Cardiac muscle cell (in vitro differentiated cells and primary cell): ENCODE measurements at regions not wholly inside any gene's neighbourhood (a gene's known extent, or its start where the extent isn't known, plus 50 kb on each side); places are given as distances from the start of the nearest gene placed in this dataset.

Experiments used
- DNase-seq, 2 donors: peaks; one replicate each; pipeline versions ENCODE4 v3.0.0 to v3.0.0-alpha.2; 2010 to 2017; ENCODE audit warnings: low read depth in 1 of 2, low spot score in 1 of 2
- H3K27ac ChIP-seq: fragments of 200-600 bp; sonication (generic); 2 replicates; pipeline ENCODE4 v1.5.1; 2016
- H3K27me3 ChIP-seq: fragments of 200-600 bp; sonication (generic); 2 replicates; pipeline ENCODE4 v1.6.0; 2016; ENCODE audit warnings: control low read depth
- H3K36me3 ChIP-seq: fragments of 200-600 bp; sonication (generic); 2 replicates; pipeline ENCODE4 v1.5.1; 2016; ENCODE audit warnings: control low read depth
- H3K4me1 ChIP-seq: fragments of 200-600 bp; sonication (generic); 2 replicates; pipeline ENCODE4 v1.8.1; 2017; ENCODE audit warnings: low read depth, mild to moderate bottlenecking, mixed run types
- H3K4me3 ChIP-seq: fragments of 200-600 bp; sonication (generic); 2 replicates; pipeline ENCODE4 v1.5.1; 2016; ENCODE audit warnings: mild to moderate bottlenecking
- H3K9me3 ChIP-seq: fragments of 200-600 bp; sonication (generic); 2 replicates; pipeline ENCODE4 v1.5.1; 2017; ENCODE audit warnings: low read depth, mild to moderate bottlenecking, control low read depth
- TF ChIP-seq, protein P1 (sequence below): IDR thresholded peaks from 2 replicates; pipeline ENCODE4 v1.5.1; 2012; ENCODE audit warnings: low read depth, mild to moderate bottlenecking, low read length

- no peaks in the 10 kb centered on the region for H3K36me3 ChIP-seq
- no peak overlapping the region for H3K4me3 ChIP-seq
- no peaks in the 10 kb centered on the region for H3K9me3 ChIP-seq
- TF ChIP-seq, protein P1, sequence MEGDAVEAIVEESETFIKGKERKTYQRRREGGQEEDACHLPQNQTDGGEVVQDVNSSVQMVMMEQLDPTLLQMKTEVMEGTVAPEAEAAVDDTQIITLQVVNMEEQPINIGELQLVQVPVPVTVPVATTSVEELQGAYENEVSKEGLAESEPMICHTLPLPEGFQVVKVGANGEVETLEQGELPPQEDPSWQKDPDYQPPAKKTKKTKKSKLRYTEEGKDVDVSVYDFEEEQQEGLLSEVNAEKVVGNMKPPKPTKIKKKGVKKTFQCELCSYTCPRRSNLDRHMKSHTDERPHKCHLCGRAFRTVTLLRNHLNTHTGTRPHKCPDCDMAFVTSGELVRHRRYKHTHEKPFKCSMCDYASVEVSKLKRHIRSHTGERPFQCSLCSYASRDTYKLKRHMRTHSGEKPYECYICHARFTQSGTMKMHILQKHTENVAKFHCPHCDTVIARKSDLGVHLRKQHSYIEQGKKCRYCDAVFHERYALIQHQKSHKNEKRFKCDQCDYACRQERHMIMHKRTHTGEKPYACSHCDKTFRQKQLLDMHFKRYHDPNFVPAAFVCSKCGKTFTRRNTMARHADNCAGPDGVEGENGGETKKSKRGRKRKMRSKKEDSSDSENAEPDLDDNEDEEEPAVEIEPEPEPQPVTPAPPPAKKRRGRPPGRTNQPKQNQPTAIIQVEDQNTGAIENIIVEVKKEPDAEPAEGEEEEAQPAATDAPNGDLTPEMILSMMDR, result no peak
- no peaks in the 10 kb centered on the region for H3K4me1 ChIP-seq
- peaks cover 13% of the 10 kb centered on the region for H3K27me3 ChIP-seq
- no peak overlapping the region for H3K27ac ChIP-seq
- no peak for DNase-seq
Observed at GRCh38 chr3:139259398-139259797, 84.4 kb upstream of the MRPS22 start.

DNA sequence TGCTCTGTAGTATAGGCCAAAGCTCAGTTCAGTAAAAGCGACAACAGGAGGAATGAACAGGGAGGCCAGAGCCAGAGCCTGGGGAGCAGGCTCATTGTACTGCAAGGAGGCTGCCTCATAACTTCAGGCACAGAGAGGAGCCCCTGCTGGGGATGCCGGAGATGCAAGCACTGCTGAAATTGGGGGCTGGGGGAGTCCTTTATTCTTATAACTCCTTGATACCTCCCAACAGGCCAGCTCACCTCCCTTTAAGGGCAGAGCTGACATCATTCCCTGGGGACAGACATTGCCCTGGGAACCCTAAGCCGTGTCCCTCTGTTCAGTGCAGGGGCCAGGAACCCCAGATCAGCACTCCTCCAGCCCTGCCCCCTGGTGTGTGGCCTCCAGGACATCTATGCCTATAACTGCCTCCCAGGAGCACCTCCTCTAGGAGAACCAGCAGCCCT lies 83.8 kb upstream of the MRPS22 start:
- H3K4me1 ChIP-seq, result no peaks in the 10 kb centered on the region
- no peak overlapping the region for H3K4me3 ChIP-seq
- no peaks in the 10 kb centered on the region for H3K36me3 ChIP-seq
- H3K27ac ChIP-seq, result no peak overlapping the region
- H3K27me3 ChIP-seq, result peaks cover 16% of the 10 kb centered on the region
- TF ChIP-seq, protein P1, result no peak
- DNase-seq, result no peak
- H3K9me3 ChIP-seq, result no peaks in the 10 kb centered on the region

DNA sequence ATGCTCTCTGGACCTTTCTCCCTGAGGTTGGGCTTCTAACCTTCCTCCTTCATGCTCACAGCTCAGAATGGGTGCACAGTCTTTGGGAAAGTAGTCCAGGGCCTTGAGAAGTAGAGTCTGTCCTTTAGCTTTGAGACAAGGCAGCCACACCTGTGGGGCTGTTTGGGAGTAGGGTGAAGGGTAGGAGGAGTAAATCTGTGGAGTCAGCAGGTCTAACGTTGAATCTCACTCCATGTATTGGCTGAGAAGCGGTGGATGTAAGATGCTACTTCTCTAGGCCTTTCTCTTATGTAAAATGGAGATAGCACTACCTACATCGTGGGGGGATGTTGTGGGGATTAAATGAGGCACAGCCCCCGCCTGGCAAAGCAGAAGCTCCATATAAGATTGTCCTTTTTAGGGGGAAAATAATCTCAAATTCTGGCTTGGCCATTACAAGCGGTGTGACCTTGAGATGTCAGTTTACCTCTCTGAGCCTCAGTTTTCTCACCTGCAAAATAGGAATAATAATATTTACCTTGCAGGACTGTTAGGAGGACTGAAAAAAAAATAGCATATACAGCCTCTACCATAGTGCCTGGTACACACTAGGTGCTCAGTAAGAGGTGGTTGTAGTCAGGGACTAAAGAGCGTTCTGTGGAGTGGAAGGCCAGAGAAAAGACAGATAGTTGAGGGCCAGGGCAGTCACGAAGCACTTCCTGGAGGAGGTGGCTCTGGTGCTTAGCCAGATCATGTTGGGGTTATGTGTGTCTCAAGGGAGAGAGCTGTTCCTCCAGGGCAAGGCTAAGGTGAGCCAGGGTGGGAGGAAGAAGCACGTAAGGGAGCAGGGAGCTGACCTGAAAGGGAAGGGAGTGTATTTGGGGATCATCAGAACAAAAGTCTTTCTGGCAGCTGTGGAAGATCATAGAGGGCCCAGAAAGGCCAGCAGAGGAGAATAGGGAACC lies 82.8 kb upstream of the MRPS22 start:
- TF ChIP-seq, protein P1, result no peak
- no peak for DNase-seq
- no peak overlapping the region for H3K27ac ChIP-seq
- H3K9me3 ChIP-seq, result no peaks in the 10 kb centered on the region
- peaks cover 16% of the 10 kb centered on the region for H3K27me3 ChIP-seq
- no peaks in the 10 kb centered on the region for H3K4me1 ChIP-seq
- H3K36me3 ChIP-seq, result no peaks in the 10 kb centered on the region
- no peak overlapping the region for H3K4me3 ChIP-seq

DNA sequence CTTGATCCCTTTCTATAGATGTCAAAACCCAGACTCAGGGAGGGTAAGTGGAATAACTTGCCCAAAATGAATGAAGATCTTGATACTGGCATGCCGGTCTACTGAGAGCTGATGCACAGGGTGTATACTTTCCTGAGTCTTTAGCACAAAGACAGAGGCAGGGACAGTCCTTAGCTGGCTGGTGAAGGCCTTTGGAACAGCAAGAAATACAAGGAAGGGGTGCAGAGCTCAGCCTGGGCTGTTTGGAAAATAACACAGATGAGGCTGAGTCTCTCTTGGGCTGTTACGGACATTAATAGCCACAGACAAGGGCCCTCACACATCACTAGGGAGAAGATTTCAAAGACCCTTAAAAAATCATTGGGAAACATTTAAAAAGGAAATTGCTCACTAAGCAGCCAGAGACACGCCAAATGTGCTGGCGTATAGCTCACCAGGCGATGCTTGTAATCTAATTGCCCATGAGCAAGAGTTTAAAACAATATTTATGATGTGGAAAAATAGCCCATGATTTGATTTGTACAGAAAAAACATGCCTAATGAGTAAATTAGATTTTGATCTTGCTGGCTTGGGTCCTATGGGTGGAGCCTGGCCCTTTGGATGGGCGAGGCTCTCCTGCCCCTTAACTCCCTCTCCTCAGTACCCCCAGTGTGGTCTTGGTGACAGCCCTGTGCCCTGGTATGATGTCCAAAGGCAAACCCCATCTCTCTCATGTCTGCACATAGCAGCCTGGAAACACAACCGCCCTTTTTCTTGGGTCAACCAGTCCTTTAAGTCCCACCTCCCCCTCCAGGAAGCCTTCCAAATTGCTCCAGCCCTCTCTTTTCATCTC lies 81.8 kb upstream of the MRPS22 start:
- TF ChIP-seq, protein P1, result no peak
- Histone ChIP-seq H3K4me1 (no peaks in the 10 kb centered on the region), H3K27ac (no peak overlapping the region), H3K36me3 (no peaks in the 10 kb centered on the region), H3K9me3 (no peaks in the 10 kb centered on the region), H3K27me3 (peaks cover 16% of the 10 kb centered on the region), H3K4me3 (no peak overlapping the region)
- no peak for DNase-seq

DNA sequence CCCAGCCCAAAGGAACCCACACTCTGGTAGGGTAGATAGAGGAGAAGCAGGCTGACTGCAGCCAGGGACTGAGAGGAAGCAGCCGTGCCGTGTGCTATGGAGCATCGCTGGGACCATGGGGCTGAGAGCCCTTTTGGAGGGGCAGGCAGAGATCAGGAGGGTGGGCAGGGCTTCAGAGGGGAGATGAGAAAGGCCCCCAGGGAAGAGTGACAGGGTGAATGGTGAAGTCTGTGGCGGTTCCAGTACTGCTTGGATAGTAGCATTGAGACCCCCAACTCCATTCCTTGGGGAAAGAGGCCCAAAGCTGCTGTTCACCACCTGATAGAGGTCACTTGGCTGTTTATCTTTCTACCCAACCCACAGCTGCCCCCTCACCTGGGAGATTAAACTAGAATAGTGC lies 80.0 kb upstream of the MRPS22 start:
- no peak overlapping the region for H3K4me3 ChIP-seq
- no peaks in the 10 kb centered on the region for H3K9me3 ChIP-seq
- no peak for DNase-seq
- no peaks in the 10 kb centered on the region for H3K4me1 ChIP-seq
- H3K27me3 ChIP-seq, result peaks cover 9% of the 10 kb centered on the region
- H3K36me3 ChIP-seq, result no peaks in the 10 kb centered on the region
- TF ChIP-seq, protein P1, result no peak
- no peak overlapping the region for H3K27ac ChIP-seq
